ENCODE measurements at regions not wholly inside any gene's neighbourhood (a gene's known extent, or its start where the extent isn't known, plus 50 kb on each side); places are given as distances from the start of the nearest gene placed in this dataset.

DNA sequence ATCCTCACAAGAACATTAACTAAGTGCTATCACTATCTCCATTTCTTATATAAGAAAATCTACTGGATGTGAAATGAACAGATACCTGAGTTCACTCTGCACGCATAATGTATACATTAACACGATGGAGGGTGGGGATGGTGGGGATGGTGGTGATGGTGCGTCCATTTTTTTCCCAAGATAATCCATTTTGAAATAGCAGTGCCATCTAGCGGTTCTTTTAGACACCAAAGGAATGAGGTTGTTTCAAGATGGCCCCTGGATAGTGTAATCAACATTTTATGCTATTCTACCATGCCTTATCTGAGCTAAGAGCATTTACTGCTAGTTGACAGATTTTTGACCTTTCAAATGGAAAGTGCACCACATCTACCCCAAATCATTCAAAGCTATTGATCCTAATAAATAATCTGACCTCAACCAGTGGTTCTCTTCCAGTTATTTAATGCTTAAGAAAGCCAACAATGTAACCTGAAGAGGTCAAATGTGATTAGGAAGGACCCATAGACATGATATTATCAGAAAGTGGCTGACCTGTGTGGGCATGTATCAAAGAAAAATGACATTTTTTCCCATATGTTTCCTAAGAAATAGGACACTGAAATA lies 714.7 kb upstream of the TENM4 start:
- ChIA-PET CTCF (interaction anchor here (0.7 kb wide), 1 partner anchor 683 kb away, joined by 3 read pairs; no protein-coding TSS in a partner anchor), POLR2A (no interaction called here)
- DNase-seq (ENCODE audit: extremely low spot score): peak; percentile 12
- TF ChIP-seq ELF4 (IDR thresholded peaks at IDR 0.05) (no peak), HDGF (IDR thresholded peaks at IDR 0.05; ENCODE audit: borderline replicate concordance) (no peak), SUZ12 (IDR thresholded peaks at IDR 0.05) (no peak), L3MBTL2 (conservative IDR thresholded peaks at IDR 0.05) (no peak), FOXM1 (IDR thresholded peaks at IDR 0.05; ENCODE audit: borderline replicate concordance) (no peak), LEF1 (IDR thresholded peaks at IDR 0.05; ENCODE audit: borderline replicate concordance) (no peak), SP1 (IDR thresholded peaks at IDR 0.05) (no peak), NFRKB (IDR thresholded peaks at IDR 0.05) (no peak), TARDBP (IDR thresholded peaks at IDR 0.05) (no peak), ZNF384 (IDR thresholded peaks at IDR 0.05) (no peak), ARNT (IDR thresholded peaks at IDR 0.05) (no peak)

- ChIA-PET CTCF (no interaction called here), POLR2A (no interaction called here)
- DNase-seq (ENCODE audit: extremely low spot score): no peak
- TF ChIP-seq FOXM1 (IDR thresholded peaks at IDR 0.05; ENCODE audit: borderline replicate concordance): no peak
- TF ChIP-seq CTBP1 (IDR thresholded peaks at IDR 0.05; ENCODE audit: borderline replicate concordance): no peak
- no peak for TF ChIP-seq ARNT (IDR thresholded peaks at IDR 0.05)
- TF ChIP-seq SP1 (IDR thresholded peaks at IDR 0.05): no peak
- TF ChIP-seq BHLHE40 (IDR thresholded peaks at IDR 0.05; ENCODE audit: borderline replicate concordance): no peak
- TF ChIP-seq L3MBTL2 (conservative IDR thresholded peaks at IDR 0.05): no peak
- no peak for TF ChIP-seq ELF4 (IDR thresholded peaks at IDR 0.05)
- TF ChIP-seq SUZ12 (IDR thresholded peaks at IDR 0.05): no peak
- TF ChIP-seq FOXA1 (IDR thresholded peaks at IDR 0.05): no peak
- no peak for TF ChIP-seq FOXK2 (IDR thresholded peaks at IDR 0.05)
- TF ChIP-seq, protein P1, sequence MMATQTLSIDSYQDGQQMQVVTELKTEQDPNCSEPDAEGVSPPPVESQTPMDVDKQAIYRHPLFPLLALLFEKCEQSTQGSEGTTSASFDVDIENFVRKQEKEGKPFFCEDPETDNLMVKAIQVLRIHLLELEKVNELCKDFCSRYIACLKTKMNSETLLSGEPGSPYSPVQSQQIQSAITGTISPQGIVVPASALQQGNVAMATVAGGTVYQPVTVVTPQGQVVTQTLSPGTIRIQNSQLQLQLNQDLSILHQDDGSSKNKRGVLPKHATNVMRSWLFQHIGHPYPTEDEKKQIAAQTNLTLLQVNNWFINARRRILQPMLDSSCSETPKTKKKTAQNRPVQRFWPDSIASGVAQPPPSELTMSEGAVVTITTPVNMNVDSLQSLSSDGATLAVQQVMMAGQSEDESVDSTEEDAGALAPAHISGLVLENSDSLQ (IDR thresholded peaks at IDR 0.05): no peak
Measured at GRCh38 chr11:80146232-80146631, 705.4 kb upstream of the TENM4 start.

DNA sequence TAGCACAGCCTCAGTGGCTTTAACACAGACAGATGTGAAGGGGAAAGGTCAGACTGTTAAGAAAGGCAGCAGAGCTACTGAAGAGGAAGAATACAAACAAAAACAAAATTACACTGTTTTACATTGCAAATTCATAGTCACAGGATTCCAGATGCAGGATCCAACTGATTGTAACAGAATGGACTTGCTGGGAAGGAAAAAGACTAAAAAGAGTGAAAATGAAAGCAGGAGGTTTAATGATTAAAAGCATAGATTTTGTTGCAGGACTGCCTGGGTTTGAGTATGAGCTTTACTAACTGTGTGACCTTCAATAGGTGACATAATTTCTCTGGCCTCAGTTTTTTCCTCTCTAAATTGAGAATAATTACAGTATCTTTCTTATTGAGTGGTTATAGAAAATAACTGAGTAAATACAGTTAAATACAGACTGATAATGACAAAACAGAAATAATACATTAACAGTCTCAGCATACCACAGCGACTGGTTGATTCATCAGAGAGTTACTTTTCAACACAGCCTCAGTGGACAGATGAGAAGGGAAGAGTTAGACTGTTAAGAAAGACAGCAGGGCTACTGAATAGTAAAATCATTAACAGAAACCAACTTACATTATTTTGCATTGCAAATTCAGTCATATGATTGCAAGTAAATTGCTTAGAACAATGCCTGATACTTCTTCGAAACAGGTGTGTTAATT lies 704.2 kb upstream of the TENM4 start:
- ChIA-PET CTCF (no interaction called here), POLR2A (no interaction called here)
- DNase-seq (ENCODE audit: extremely low spot score): no peak
- TF ChIP-seq, protein P1 (IDR thresholded peaks at IDR 0.05): no peak
- no peak for TF ChIP-seq FOXK2 (IDR thresholded peaks at IDR 0.05)
- TF ChIP-seq ZNF384 (IDR thresholded peaks at IDR 0.05): no peak

DNA sequence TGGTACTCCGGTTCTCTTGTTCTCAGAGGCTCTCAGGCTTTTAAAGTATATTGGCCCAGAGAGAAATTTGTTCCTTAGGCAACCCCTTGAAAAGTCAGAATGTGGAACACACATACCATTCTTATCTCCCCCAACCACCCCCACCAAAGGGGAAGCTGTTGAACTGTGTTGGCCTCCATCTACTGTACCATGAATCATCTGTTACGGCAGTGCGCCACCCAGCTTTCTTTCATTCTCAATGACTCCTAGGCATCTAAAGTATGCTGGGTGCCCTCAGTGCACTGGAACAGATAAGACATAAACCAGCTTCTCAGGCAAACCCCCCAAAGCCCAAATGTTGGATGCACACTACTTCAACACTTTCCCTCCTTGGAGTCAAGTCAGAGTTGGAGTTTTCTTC lies 696.2 kb upstream of the TENM4 start:
- ChIA-PET POLR2A (no interaction called here), CTCF (no interaction called here)
- TF ChIP-seq BHLHE40 (IDR thresholded peaks at IDR 0.05; ENCODE audit: borderline replicate concordance) (no peak), LEF1 (IDR thresholded peaks at IDR 0.05; ENCODE audit: borderline replicate concordance) (no peak), FOXM1 (IDR thresholded peaks at IDR 0.05; ENCODE audit: borderline replicate concordance) (no peak), ARNT (IDR thresholded peaks at IDR 0.05) (no peak), CTBP1 (IDR thresholded peaks at IDR 0.05; ENCODE audit: borderline replicate concordance) (no peak), SP1 (IDR thresholded peaks at IDR 0.05) (no peak), NFRKB (IDR thresholded peaks at IDR 0.05) (no peak), TARDBP (IDR thresholded peaks at IDR 0.05) (no peak), L3MBTL2 (conservative IDR thresholded peaks at IDR 0.05) (no peak), HDGF (IDR thresholded peaks at IDR 0.05; ENCODE audit: borderline replicate concordance) (no peak), ZNF384 (IDR thresholded peaks at IDR 0.05) (no peak), FOXA1 (IDR thresholded peaks at IDR 0.05) (no peak), ELF4 (IDR thresholded peaks at IDR 0.05) (no peak), SUZ12 (IDR thresholded peaks at IDR 0.05) (no peak), FOXK2 (IDR thresholded peaks at IDR 0.05) (no peak)
- TF ChIP-seq, protein P1 (IDR thresholded peaks at IDR 0.05): no peak
- no peak for DNase-seq (ENCODE audit: extremely low spot score)

GRCh38 chr11:80129396-80129795 lies 688.6 kb upstream of the TENM4 start:
- ChIA-PET CTCF (no interaction called here), POLR2A (no interaction called here)
- no peak for TF ChIP-seq CTBP1 (IDR thresholded peaks at IDR 0.05; ENCODE audit: borderline replicate concordance)
- no peak for TF ChIP-seq FOXK2 (IDR thresholded peaks at IDR 0.05)
- no peak for TF ChIP-seq SUZ12 (IDR thresholded peaks at IDR 0.05)
- TF ChIP-seq SP1 (IDR thresholded peaks at IDR 0.05): no peak
- TF ChIP-seq L3MBTL2 (conservative IDR thresholded peaks at IDR 0.05): no peak
- no peak for TF ChIP-seq ZNF384 (IDR thresholded peaks at IDR 0.05)
- no peak for TF ChIP-seq TARDBP (IDR thresholded peaks at IDR 0.05)
- TF ChIP-seq FOXA1 (IDR thresholded peaks at IDR 0.05): no peak
- no peak for TF ChIP-seq FOXM1 (IDR thresholded peaks at IDR 0.05; ENCODE audit: borderline replicate concordance)
- TF ChIP-seq, protein P1 (IDR thresholded peaks at IDR 0.05): no peak
- no peak for TF ChIP-seq NFRKB (IDR thresholded peaks at IDR 0.05)
- no peak for TF ChIP-seq HDGF (IDR thresholded peaks at IDR 0.05; ENCODE audit: borderline replicate concordance)
- TF ChIP-seq ARNT (IDR thresholded peaks at IDR 0.05): no peak
- no peak for TF ChIP-seq BHLHE40 (IDR thresholded peaks at IDR 0.05; ENCODE audit: borderline replicate concordance)
- no peak for TF ChIP-seq ELF4 (IDR thresholded peaks at IDR 0.05)
- TF ChIP-seq LEF1 (IDR thresholded peaks at IDR 0.05; ENCODE audit: borderline replicate concordance): no peak
- no peak for DNase-seq (ENCODE audit: extremely low spot score)
